ENCODE measurements at regions not wholly inside any gene's neighbourhood (a gene's known extent, or its start where the extent isn't known, plus 50 kb on each side); places are given as distances from the start of the nearest gene placed in this dataset.

- TF ChIP-seq, protein P1, sequence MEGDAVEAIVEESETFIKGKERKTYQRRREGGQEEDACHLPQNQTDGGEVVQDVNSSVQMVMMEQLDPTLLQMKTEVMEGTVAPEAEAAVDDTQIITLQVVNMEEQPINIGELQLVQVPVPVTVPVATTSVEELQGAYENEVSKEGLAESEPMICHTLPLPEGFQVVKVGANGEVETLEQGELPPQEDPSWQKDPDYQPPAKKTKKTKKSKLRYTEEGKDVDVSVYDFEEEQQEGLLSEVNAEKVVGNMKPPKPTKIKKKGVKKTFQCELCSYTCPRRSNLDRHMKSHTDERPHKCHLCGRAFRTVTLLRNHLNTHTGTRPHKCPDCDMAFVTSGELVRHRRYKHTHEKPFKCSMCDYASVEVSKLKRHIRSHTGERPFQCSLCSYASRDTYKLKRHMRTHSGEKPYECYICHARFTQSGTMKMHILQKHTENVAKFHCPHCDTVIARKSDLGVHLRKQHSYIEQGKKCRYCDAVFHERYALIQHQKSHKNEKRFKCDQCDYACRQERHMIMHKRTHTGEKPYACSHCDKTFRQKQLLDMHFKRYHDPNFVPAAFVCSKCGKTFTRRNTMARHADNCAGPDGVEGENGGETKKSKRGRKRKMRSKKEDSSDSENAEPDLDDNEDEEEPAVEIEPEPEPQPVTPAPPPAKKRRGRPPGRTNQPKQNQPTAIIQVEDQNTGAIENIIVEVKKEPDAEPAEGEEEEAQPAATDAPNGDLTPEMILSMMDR (IDR thresholded peaks at IDR 0.05) = no peak
- TF ChIP-seq, protein P2, sequence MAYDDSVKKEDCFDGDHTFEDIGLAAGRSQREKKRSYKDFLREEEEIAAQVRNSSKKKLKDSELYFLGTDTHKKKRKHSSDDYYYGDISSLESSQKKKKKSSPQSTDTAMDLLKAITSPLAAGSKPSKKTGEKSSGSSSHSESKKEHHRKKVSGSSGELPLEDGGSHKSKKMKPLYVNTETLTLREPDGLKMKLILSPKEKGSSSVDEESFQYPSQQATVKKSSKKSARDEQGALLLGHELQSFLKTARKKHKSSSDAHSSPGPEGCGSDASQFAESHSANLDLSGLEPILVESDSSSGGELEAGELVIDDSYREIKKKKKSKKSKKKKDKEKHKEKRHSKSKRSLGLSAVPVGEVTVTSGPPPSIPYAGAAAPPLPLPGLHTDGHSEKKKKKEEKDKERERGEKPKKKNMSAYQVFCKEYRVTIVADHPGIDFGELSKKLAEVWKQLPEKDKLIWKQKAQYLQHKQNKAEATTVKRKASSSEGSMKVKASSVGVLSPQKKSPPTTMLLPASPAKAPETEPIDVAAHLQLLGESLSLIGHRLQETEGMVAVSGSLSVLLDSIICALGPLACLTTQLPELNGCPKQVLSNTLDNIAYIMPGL (CRISPR knock-in tag; IDR thresholded peaks at IDR 0.05; ENCODE audit: borderline replicate concordance) = no peak
- TF ChIP-seq REST (IDR thresholded peaks at IDR 0.05) = no peak
- TF ChIP-seq HEYL (CRISPR knock-in tag; IDR thresholded peaks at IDR 0.05) = no peak
- TF ChIP-seq POLR2A (IDR thresholded peaks at IDR 0.05; ENCODE audit: low read length) = no peak
- no peak for TF ChIP-seq EHMT2 (IDR thresholded peaks at IDR 0.05; ENCODE audit: low read depth)
- TF ChIP-seq ESRRA (IDR thresholded peaks at IDR 0.05; ENCODE audit: borderline replicate concordance, low read length) = no peak
Observed at GRCh38 chr4:27624749-27625148, 764.1 kb downstream of the STIM2 start.
